Muscle of back (tissue), 3 donors: ENCODE measurements at regions not wholly inside any gene's neighbourhood (a gene's known extent, or its start where the extent isn't known, plus 50 kb on each side); places are given as distances from the start of the nearest gene placed in this dataset.
"Not testable (repeated sequence)": the region's sequence is repeated elsewhere in the genome, so short reads cannot be mapped to it uniquely, and the experiment has no call there.

Source experiments
- DNase-seq, 3 donors: peaks; one replicate each; pipeline versions ENCODE4 v3.0.0 to v3.0.0-alpha.2; 2013

- no peak for DNase-seq
Observed at GRCh38 chr15:93360976-93361375, 272.0 kb upstream of the RGMA start.

GRCh38 chr15:93360318-93360717, 271.3 kb upstream of the RGMA start:
- no peak for DNase-seq

GRCh38 chr15:93359425-93360131, 270.6 kb upstream of the RGMA start:
- DNase-seq, result peak in 2 of 3 donors; percentile 39 to 63

- no peak for DNase-seq
Observed at GRCh38 chr15:93359060-93359408, 270.0 kb upstream of the RGMA start.

GRCh38 chr15:93358166-93359059, 269.4 kb upstream of the RGMA start:
- DNase-seq, result peak in 2 of 3 donors; percentile 32 to 51

- DNase-seq, result no peak
Observed at GRCh38 chr15:93348711-93349545, 259.9 kb upstream of the RGMA start.

- no peak for DNase-seq
Observed at GRCh38 chr15:93347986-93348385, 259.0 kb upstream of the RGMA start.

- no peak for DNase-seq
Observed at GRCh38 chr15:93345981-93346380, 257.0 kb upstream of the RGMA start.

- not testable (repeated sequence) for DNase-seq
Observed at GRCh38 chr15:93343402-93343801, 254.4 kb upstream of the RGMA start.

GRCh38 chr15:93341164-93341563, 252.2 kb upstream of the RGMA start:
- no peak for DNase-seq

GRCh38 chr15:93340406-93340805, 251.4 kb upstream of the RGMA start:
- no peak for DNase-seq

GRCh38 chr15:93333796-93334195, 244.8 kb upstream of the RGMA start:
- DNase-seq, result peak in 1 of 3 donors; percentile 70

GRCh38 chr15:93333126-93333525, 244.1 kb upstream of the RGMA start:
- not testable (repeated sequence) for DNase-seq

GRCh38 chr15:93332168-93332553, 243.2 kb upstream of the RGMA start:
- DNase-seq, result peak in 2 of 3 donors; percentile 4 to 56

GRCh38 chr15:93331545-93332167, 242.6 kb upstream of the RGMA start:
- peak; percentile 31 to 70 (median 32) for DNase-seq

GRCh38 chr15:93330912-93331544, 242.0 kb upstream of the RGMA start:
- no peak for DNase-seq

- no peak for DNase-seq
Observed at GRCh38 chr15:93327364-93327763, 238.4 kb upstream of the RGMA start.

- DNase-seq, result no peak
Observed at GRCh38 chr15:93324186-93324975, 235.4 kb upstream of the RGMA start.

- peak in 1 of 3 donors; percentile 12 for DNase-seq
Observed at GRCh38 chr15:93321881-93322282, 232.9 kb upstream of the RGMA start.

- no peak for DNase-seq
Observed at GRCh38 chr15:93319121-93319814, 230.3 kb upstream of the RGMA start.
